IMR-90 (cell line): ENCODE measurements at regions not wholly inside any gene's neighbourhood (a gene's known extent, or its start where the extent isn't known, plus 50 kb on each side); places are given as distances from the start of the nearest gene placed in this dataset.

ENCODE experiments used
- ATAC-seq: fragments of 200-7000 bp; cut with Tn5 transposase; 2 replicates; pipeline ENCODE4 v1.9.1; 2020; ENCODE audit warnings: low read depth, mild to moderate bottlenecking, moderate library complexity
- BruUV-seq: library from RNA; stranded (reverse); fragments of 400-500 nt; replicated peaks from 2 replicates; lab custom pipeline; 2021; lab: Mats Ljungman, UMichigan
- CTCF ChIA-PET: fragments of 300-600 bp; formaldehyde crosslinking; extraction: SDS; loops from one replicate; lab custom pipeline; 2021; ENCODE audit warnings: antibody characterized with exemption; lab: Yijun Ruan, JAX
- POLR2A ChIA-PET: fragments of 300-600 bp; sonication (Branson Sonifier 250); formaldehyde crosslinking; loops from one replicate; lab custom pipeline; 2022; ENCODE audit warnings: antibody characterized with exemption; ENCODE audit not compliant: unreplicated experiment; lab: Charles Lee
- DNase-seq: peaks from one replicate; pipeline ENCODE4 v3.0.0; 2013
- H2AFZ ChIP-seq: replicated peaks from 2 replicates; pipeline ENCODE3; 2013; ENCODE audit warnings: low read length, mild to moderate bottlenecking; ENCODE audit not compliant: poor library complexity
- H2AK5ac ChIP-seq: 2 replicates; pipeline ENCODE4 v1.6.1; 2013; ENCODE audit warnings: low read depth, low read length, inconsistent platforms
- H2AK9ac ChIP-seq: replicated peaks from 2 replicates; pipeline ENCODE3; 2013; ENCODE audit warnings: mild to moderate bottlenecking, low read depth, low read length, moderate library complexity; ENCODE audit not compliant: poor library complexity
- H2BK120ac ChIP-seq: 2 replicates; pipeline ENCODE4 v1.6.1; 2013; ENCODE audit warnings: low read depth, low read length, inconsistent platforms
- H2BK15ac ChIP-seq: 3 replicates; pipeline ENCODE4 v1.6.1; 2013; ENCODE audit warnings: low read depth, low read length, inconsistent platforms
- H2BK20ac ChIP-seq: 2 replicates; pipeline ENCODE4 v1.6.1; 2013; ENCODE audit warnings: low read depth, mild to moderate bottlenecking, inconsistent platforms, low read length, moderate library complexity
- H2BK5ac ChIP-seq: 2 replicates; pipeline ENCODE4 v1.6.1; 2013; ENCODE audit warnings: mild to moderate bottlenecking, low read depth, low read length, inconsistent platforms; ENCODE audit not compliant: poor library complexity, severe bottlenecking
- H3K14ac ChIP-seq: replicated peaks from 2 replicates; pipeline ENCODE4 v1.6.1; 2013; ENCODE audit warnings: low read depth, low read length, inconsistent platforms
- H3K18ac ChIP-seq: 2 replicates; pipeline ENCODE4 v1.6.1; 2013; ENCODE audit warnings: low read depth, low read length, control low read depth
- H3K23ac ChIP-seq: 2 replicates; pipeline ENCODE4 v1.6.1; 2013; ENCODE audit warnings: low read depth, low read length, inconsistent platforms
- H3K27ac ChIP-seq: 2 replicates; pipeline ENCODE4 v1.5.1; 2013; ENCODE audit warnings: mild to moderate bottlenecking, control low read depth, low read length; ENCODE audit not compliant: insufficient read depth
- H3K27me3 ChIP-seq: 2 replicates; pipeline ENCODE4 v1.6.1; 2013; ENCODE audit warnings: low read length; ENCODE audit not compliant: control insufficient read depth, insufficient read depth
- H3K36me3 ChIP-seq: 2 replicates; pipeline ENCODE4 v1.6.1; 2013; ENCODE audit warnings: low read length, mixed read lengths; ENCODE audit not compliant: control insufficient read depth, insufficient read depth
- H3K4ac ChIP-seq: 2 replicates; pipeline ENCODE4 v1.6.1; 2013; ENCODE audit warnings: low read depth, low read length, inconsistent platforms
- H3K4me1 ChIP-seq: 2 replicates; pipeline ENCODE4 v1.6.1; 2013; ENCODE audit warnings: low read length, mixed read lengths; ENCODE audit not compliant: control insufficient read depth, insufficient read depth
- H3K4me2 ChIP-seq: 2 replicates; pipeline ENCODE4 v1.6.1; 2013; ENCODE audit warnings: low read depth, mild to moderate bottlenecking, control low read depth, low read length, moderate library complexity
- H3K4me3 ChIP-seq: 2 replicates; pipeline ENCODE4 v1.5.1; 2013; ENCODE audit warnings: low read depth, mild to moderate bottlenecking, control low read depth, low read length, moderate library complexity; ENCODE audit not compliant: insufficient read depth
- H3K56ac ChIP-seq: 2 replicates; pipeline ENCODE4 v1.6.1; 2013; ENCODE audit warnings: low read length, inconsistent platforms; ENCODE audit not compliant: insufficient read depth; ENCODE audit errors: extremely low read depth
- H3K79me1 ChIP-seq, 2 experiments: 2 replicates each; pipeline ENCODE4 v1.6.1; 2013; ENCODE audit warnings: low read length in 2 of 2, inconsistent platforms in 1 of 2, low read depth in 1 of 2
- H3K9ac ChIP-seq: 2 replicates; pipeline ENCODE4 v1.6.1; 2013; ENCODE audit warnings: low read depth, low read length, control low read depth
- H3K9me1 ChIP-seq: 2 replicates; pipeline ENCODE4 v1.6.1; 2013; ENCODE audit warnings: low read length, inconsistent platforms; ENCODE audit not compliant: insufficient read depth
- H3K9me3 ChIP-seq: 2 replicates; pipeline ENCODE4 v1.6.1; 2013; ENCODE audit warnings: low read length; ENCODE audit not compliant: control insufficient read depth, insufficient read depth
- H4K20me1 ChIP-seq: 2 replicates; pipeline ENCODE4 v1.6.1; 2013; ENCODE audit warnings: low read length, inconsistent platforms; ENCODE audit not compliant: insufficient read depth
- H4K5ac ChIP-seq: 2 replicates; pipeline ENCODE4 v1.6.1; 2013; ENCODE audit warnings: mild to moderate bottlenecking, low read depth, low read length, control low read depth
- H4K8ac ChIP-seq, 2 experiments: 2 replicates each; pipeline ENCODE4 v1.6.1; 2013; ENCODE audit warnings: low read depth in 2 of 2, low read length in 2 of 2, control low read depth in 1 of 2, inconsistent platforms in 1 of 2
- H4K91ac ChIP-seq: 2 replicates; pipeline ENCODE4 v1.6.1; 2013; ENCODE audit warnings: low read depth, low read length, inconsistent platforms; ENCODE audit not compliant: insufficient read depth
- BHLHE40 ChIP-seq: fragments of 150-350 bp; IDR thresholded peaks from 2 replicates; pipeline ENCODE4 v1.6.1; 2016; ENCODE audit warnings: mild to moderate bottlenecking, low read depth, low read length
- CEBPB ChIP-seq: IDR thresholded peaks from 2 replicates; pipeline ENCODE4 v1.6.1; 2012; ENCODE audit warnings: low read depth, low read length, improper control_type of control experiment
- CHD1 ChIP-seq: IDR thresholded peaks from 2 replicates; pipeline ENCODE4 v1.6.1; 2012; ENCODE audit warnings: low read depth, low read length, improper control_type of control experiment
- CTCF ChIP-seq: conservative IDR thresholded peaks from 2 replicates; pipeline ENCODE4 v1.5.1; 2012; ENCODE audit warnings: mild to moderate bottlenecking, low read depth, low read length, improper control_type of control experiment
- ELK1 ChIP-seq: fragments of 150-350 bp; IDR thresholded peaks from 2 replicates; pipeline ENCODE4 v1.6.1; 2016; ENCODE audit warnings: low read depth, mild to moderate bottlenecking, low read length, moderate library complexity, borderline replicate concordance
- FOS ChIP-seq: fragments of 150-350 bp; IDR thresholded peaks from 2 replicates; pipeline ENCODE4 v1.6.1; 2016; ENCODE audit warnings: low read depth, low read length
- MAFK ChIP-seq: IDR thresholded peaks from 2 replicates; pipeline ENCODE4 v1.6.1; 2012; ENCODE audit warnings: low read depth, low read length, improper control_type of control experiment
- MAZ ChIP-seq: IDR thresholded peaks from 2 replicates; pipeline ENCODE4 v1.6.1; 2012; ENCODE audit warnings: low read depth, mild to moderate bottlenecking, low read length, improper control_type of control experiment, moderate library complexity, borderline replicate concordance
- MXI1 ChIP-seq: IDR thresholded peaks from 2 replicates; pipeline ENCODE4 v1.6.1; 2012; ENCODE audit warnings: low read depth, mild to moderate bottlenecking, low read length, moderate library complexity, borderline replicate concordance
- NFE2L2 ChIP-seq: fragments of 150-350 bp; IDR thresholded peaks from 2 replicates; pipeline ENCODE4 v1.6.1; 2016; ENCODE audit warnings: low read depth, mild to moderate bottlenecking, low read length
- POLR2A ChIP-seq: IDR thresholded peaks from 2 replicates; pipeline ENCODE4 v1.6.1; 2012; ENCODE audit warnings: mild to moderate bottlenecking, low read depth, low read length
- RAD21 ChIP-seq: IDR thresholded peaks from 2 replicates; pipeline ENCODE4 v1.6.1; 2012; ENCODE audit warnings: low read length, improper control_type of control experiment
- RCOR1 ChIP-seq: IDR thresholded peaks from 2 replicates; pipeline ENCODE4 v1.6.1; 2012; ENCODE audit warnings: mild to moderate bottlenecking, low read length, improper control_type of control experiment; ENCODE audit not compliant: insufficient replicate concordance
- RFX5 ChIP-seq: IDR thresholded peaks from 2 replicates; pipeline ENCODE4 v1.8.0; 2012; ENCODE audit warnings: low read depth, mild to moderate bottlenecking, low read length, moderate library complexity
- SMC3 ChIP-seq: fragments of 150-350 bp; IDR thresholded peaks from 2 replicates; pipeline ENCODE4 v1.6.1; 2016; ENCODE audit warnings: low read depth, mild to moderate bottlenecking, antibody characterized with exemption, low read length, moderate library complexity
- USF2 ChIP-seq: fragments of 150-350 bp; IDR thresholded peaks from 2 replicates; pipeline ENCODE4 v1.6.1; 2017; ENCODE audit warnings: mild to moderate bottlenecking, antibody characterized with exemption, low read length, low read depth
- WGBS, 2 experiments: methylation state at CpG; one replicate each; pipeline versions ENCODE4 v1.1.5 to v1.1.7; 2013; ENCODE audit warnings: missing lambda C conversion rate in 2 of 2; ENCODE audit not compliant: insufficient read length in 1 of 2; ENCODE audit errors: extremely low coverage in 2 of 2; 5-methylcytosine and 5-hydroxymethylcytosine counted together
- dilution Hi-C: fragments of 300-500 bp; cut with HindIII; formaldehyde crosslinking; loops from one replicate; pipeline ENCODE4 v1.14.3; 2018; ENCODE audit warnings: low sequenced_read_pairs; ENCODE audit not compliant: unreplicated experiment
- in situ Hi-C: fragments of 300-500 bp; cut with MboI; formaldehyde crosslinking; loops from 3 replicates; pipeline ENCODE4 v1.14.3; 2019; ENCODE audit warnings: low sequenced_read_pairs, inconsistent platforms, mixed read lengths
- intact Hi-C: fragments of 100-400 bp; cut with micrococcal nuclease; formaldehyde crosslinking; loops from 2 replicates; pipeline ENCODE4 v1.10.0; 2022

GRCh38 chr6:93081901-93082300, 337.5 kb downstream of the EPHA7 start:
- no peaks in the 10 kb centered on the region for H3K4me1 ChIP-seq
- no peaks in the 10 kb centered on the region for H3K27me3 ChIP-seq
- H3K4me3 ChIP-seq, result no peak overlapping the region
- no peak overlapping the region for H2BK120ac ChIP-seq
- no peaks in the 10 kb centered on the region for H3K79me1 ChIP-seq
- BruUV-seq, result no TSS peak
- H3K9me3 ChIP-seq, result no peaks in the 10 kb centered on the region
- no peak overlapping the region for H3K4me2 ChIP-seq
- no peak overlapping the region for H2AFZ ChIP-seq
- H3K14ac ChIP-seq, result no peak overlapping the region
- in situ Hi-C loops, result no loop called here
- intact Hi-C loops, result no loop called here
- CTCF ChIA-PET, result no interaction called here
- H3K36me3 ChIP-seq, result no peaks in the 10 kb centered on the region
- H2BK20ac ChIP-seq, result no peak overlapping the region
- DNase-seq (no peak), ATAC-seq (no peak)
- H2BK15ac ChIP-seq, result no peak overlapping the region
- no peak overlapping the region for H4K91ac ChIP-seq
- H3K18ac ChIP-seq, result no peak overlapping the region
- no peak overlapping the region for H4K8ac ChIP-seq
- POLR2A ChIA-PET, result no interaction called here
- H3K9ac ChIP-seq, result no peak overlapping the region
- no peaks in the 10 kb centered on the region for H3K9me1 ChIP-seq
- dilution Hi-C loops, result no loop called here
- no peak overlapping the region for H2AK9ac ChIP-seq
- no peak overlapping the region for H4K5ac ChIP-seq
- H3K4ac ChIP-seq, result no peak overlapping the region
- no peak overlapping the region for H2BK5ac ChIP-seq
- no peak overlapping the region for H3K27ac ChIP-seq
- TF ChIP-seq FOS (no peak), CEBPB (no peak), SMC3 (no peak), RAD21 (no peak), RFX5 (no peak), MAFK (no peak), POLR2A (no peak), CHD1 (no peak), USF2 (no peak), MAZ (no peak), RCOR1 (no peak), MXI1 (no peak), ELK1 (no peak), CTCF (no peak), BHLHE40 (no peak), NFE2L2 (no peak)
- no peak overlapping the region for H2AK5ac ChIP-seq
- H3K56ac ChIP-seq, result no peak overlapping the region
- H4K20me1 ChIP-seq, result no peaks in the 10 kb centered on the region
- no CpG with 5 or more reads among the region's 3 CpGs for WGBS, 2 experiments
- no peak overlapping the region for H3K23ac ChIP-seq
